ENCODE measurements at regions not wholly inside any gene's neighbourhood (a gene's known extent, or its start where the extent isn't known, plus 50 kb on each side); places are given as distances from the start of the nearest gene placed in this dataset.
"Not testable (repeated sequence)": the region's sequence is repeated elsewhere in the genome, so short reads cannot be mapped to it uniquely, and the experiment has no call there.

- DNase-seq, result no peak
Measured at GRCh38 chr6:168255283-168255881, 64.2 kb downstream of the DACT2 start.

- DNase-seq, result no peak
Measured at GRCh38 chr6:168252267-168252666, 67.3 kb downstream of the DACT2 start.

DNA sequence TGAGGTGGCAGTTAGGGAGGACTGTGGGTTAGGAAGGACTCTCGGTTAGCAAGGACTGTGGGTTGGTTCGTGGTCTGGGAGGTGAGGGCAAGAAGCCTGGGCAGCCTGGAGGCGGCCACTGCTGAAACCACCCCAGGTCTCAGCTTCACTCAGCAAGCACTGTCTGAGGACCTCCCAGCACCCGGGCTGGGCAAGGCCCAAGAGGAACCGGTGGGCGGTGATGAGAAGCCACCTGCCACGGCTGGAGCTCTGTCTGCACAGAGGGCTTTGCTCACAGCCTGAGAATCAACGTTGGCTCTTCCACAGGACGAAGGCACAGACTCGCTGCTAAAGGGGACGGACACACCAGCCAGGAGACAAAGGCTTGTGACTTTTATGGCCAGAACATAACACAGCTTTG, 69.3 kb downstream of the DACT2 start:
- DNase-seq, result no peak

DNA sequence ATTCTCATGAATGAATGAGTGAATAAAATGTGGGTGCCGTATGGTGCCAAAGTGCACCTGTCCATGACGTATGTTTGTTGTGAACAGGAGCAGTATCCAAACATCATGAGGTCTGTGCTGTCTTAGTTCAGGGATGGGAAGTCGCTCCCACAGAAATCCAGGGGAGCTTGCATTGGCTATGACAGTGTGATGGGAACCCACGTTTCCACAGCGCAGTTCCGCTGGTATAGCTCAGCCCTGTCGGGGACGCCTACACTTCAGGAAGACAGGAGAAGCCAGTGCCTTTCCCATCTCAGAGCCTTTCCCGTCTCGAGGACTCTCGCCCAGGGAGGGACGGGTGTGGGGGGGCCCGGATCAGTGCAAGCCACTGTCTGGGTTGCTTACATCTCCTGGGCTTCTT, 69.8 kb downstream of the DACT2 start:
- DNase-seq, result no peak

GRCh38 chr6:168248148-168248620, 71.4 kb downstream of the DACT2 start:
- no peak for DNase-seq

DNA sequence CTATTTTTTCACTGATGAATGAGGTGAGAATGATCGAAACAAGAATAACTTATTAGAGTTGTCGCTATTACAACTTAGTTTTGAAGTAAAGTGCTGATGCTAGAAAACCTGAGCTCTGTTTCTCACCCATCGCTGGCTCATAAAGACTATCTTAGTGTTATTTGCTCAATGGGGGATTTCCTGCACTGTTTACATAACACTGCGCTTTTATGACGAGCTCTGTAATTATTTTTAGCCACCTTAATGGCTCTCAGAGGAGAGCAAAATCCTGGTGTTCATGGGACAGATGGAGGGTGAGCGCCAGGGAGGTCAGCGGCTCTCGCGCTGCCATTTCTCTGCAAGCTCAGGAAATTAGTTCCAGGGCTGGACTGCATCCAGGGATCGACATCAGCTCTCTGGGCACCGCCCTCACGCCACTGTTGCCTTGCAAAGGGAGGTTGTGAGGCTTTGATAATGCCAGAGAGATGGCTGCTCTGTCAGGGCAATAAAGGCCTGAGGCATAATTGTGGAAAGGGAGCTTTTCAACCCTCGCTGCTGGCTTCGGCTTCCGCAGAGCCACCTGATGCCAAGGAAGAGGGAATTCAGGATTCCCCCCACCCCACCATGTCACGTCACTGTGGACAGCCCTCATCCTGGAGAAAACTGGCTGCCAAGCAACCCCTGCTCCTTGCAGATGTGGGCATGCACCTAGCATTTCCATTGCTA, 72.0 kb downstream of the DACT2 start:
- DNase-seq, result no peak

DNA sequence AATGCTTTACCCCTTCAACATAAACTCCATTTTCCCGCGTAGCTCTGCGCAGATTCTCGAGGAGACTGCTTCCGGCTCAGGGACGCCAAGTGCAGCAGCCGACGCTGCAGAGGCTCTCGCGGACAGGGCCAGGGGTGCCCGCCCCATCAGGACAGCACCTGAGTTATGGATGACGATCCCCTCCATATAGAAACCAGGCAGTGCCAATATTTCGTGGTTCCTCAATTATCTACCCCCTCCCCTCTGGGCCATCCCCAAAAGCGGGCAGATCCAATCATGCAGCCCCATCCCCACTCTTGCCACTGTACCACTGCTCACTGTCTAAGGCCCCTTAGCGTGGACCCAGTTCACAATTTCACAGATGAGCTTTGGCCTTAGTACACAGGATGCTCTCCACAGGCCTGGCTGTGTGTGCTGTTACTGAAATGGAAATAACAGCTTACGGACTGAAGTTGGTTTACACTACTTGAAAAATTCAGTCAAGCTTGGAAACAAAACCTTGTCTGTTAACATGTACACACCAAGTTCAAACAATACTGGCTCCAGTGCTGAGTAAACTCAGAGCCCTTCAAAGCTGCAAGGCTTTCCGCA, 74.5 kb downstream of the DACT2 start:
- DNase-seq, result no peak

GRCh38 chr6:168243812-168244376, 75.7 kb downstream of the DACT2 start:
- DNase-seq, result no peak

- no peak for DNase-seq
Measured at GRCh38 chr6:168242940-168243225, 76.7 kb downstream of the DACT2 start.

DNA sequence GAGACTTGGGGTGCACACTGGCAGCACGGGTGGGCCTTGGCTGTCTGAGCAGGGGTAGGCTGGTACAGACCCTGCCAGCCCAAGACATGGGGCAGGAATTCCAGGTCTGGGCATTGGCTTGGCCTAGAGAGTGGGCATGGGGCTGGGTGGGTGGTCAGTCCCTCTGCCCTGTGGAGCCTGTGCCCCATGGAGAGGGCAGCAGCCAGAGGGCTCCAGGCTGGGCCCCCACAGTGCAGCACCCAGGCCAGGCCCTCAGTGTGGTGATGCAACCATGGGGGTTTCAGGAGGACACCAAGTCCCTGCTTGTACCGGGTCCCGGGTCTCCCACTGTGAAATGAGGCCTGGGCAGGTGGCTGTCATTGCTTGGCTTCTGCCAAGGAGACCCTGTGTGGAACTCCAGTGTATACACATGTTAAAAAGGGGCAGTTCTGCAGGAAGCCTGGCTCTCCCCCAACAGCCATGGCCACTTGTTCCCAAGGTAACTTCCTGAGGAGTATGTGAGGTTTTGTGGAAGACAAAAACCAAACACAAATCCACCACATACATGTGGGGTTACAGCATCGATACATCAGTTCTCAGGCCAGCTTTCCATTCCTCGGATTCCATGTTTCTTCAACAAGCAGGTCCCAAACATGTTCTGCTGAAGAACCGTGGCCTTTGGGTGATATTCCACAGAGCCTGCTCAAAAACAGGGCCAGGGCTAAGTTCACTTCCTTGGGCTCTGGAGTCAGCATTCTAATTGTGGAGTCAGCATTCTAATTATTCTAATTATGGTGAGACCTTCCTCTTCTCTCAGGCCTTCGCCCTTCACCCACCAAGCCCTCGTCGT, 77.3 kb downstream of the DACT2 start:
- no peak for DNase-seq

DNA sequence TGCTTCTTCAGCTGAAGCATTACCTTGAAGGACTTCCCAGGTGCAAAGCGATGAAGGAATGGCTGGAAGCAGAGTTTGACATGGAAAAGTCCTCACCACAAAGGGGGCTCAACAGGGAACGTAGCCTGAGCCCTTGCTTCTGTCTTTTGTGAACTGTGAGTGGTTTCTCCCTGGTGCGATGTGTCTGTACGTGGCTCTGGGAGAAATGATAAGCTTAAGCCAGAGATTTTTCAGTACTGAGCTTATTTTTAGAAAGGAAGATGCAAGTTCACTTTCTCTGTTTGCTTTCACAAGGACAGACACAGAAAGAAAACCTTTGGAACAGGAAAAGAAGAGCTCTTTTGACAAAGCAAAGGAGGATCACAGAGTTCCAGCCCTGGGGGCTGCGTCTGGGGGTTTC, 79.4 kb downstream of the DACT2 start:
- DNase-seq, result no peak

DNA sequence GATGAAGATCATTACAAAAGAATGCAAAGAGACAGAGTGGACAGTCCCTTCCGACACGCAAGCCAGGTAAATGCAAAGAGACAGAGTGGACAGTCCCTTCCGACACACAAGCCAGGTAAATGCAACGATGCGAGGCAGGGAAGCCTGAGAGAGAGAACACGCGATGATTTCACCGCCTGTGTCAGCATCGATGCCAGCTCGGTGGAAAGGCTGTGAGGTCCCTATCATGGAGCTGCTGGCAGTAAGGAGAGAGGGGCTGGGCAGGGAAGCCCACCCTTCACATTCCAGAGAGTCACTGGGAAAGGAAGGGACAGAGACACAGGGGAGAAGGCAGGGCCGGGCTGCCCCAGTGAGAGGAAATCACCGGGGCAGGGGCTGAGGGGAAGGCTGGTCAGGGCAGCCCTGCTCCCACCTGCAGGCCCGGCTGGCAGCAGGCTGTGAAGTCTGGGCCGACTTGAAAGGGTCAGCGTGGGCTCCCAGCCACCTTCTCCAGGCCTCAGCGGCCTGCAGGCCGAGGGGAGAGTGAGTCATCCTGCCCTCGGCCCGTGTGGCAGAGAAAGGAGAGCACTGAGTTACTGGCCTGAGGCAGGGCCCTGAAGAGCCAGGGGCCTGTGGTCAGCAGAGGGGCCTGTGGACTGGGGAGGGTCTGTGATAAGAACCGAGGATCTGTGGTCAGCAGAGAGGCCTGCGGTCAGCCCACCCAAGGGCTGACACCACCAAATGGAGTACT, 80.4 kb downstream of the DACT2 start:
- no peak for DNase-seq

GRCh38 chr6:168238159-168238909, 81.2 kb downstream of the DACT2 start:
- DNase-seq, result no peak

DNA sequence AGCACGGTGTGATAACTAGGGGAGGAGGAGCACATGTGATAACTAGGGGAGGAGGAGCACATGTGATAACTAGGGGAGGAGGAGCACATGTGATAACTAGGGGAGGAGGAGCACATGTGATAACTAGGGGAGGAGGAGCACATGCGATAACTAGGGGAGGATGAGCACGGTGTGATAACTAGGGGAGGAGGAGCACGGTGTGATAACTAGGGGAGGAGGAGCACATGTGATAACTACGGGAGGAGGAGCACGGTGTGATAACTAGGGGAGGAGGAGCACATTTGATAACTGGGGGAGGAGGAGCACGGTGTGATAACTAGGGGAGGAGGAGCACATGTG, 85.7 kb downstream of the DACT2 start:
- not testable (repeated sequence) for DNase-seq

- DNase-seq, result no peak
Measured at GRCh38 chr6:168232989-168233874, 86.3 kb downstream of the DACT2 start.

GRCh38 chr6:168232528-168232927, 87.0 kb downstream of the DACT2 start:
- no peak for DNase-seq

GRCh38 chr6:168232062-168232461, 87.5 kb downstream of the DACT2 start:
- no peak for DNase-seq

- no peak for DNase-seq
Measured at GRCh38 chr6:168231393-168231957, 88.1 kb downstream of the DACT2 start.

- DNase-seq, result no peak
Measured at GRCh38 chr6:168229368-168229752, 90.2 kb downstream of the DACT2 start.

- no peak for DNase-seq
Measured at GRCh38 chr6:168228676-168229367, 90.8 kb downstream of the DACT2 start.

Data from NCI-H187 (cell line).